GM21447 (cell line): ENCODE measurements at regions not wholly inside any gene's neighbourhood (a gene's known extent, or its start where the extent isn't known, plus 50 kb on each side); places are given as distances from the start of the nearest gene placed in this dataset.
"Not testable (repeated sequence)": the region's sequence is repeated elsewhere in the genome, so short reads cannot be mapped to it uniquely, and the experiment has no call there.

ENCODE experiments used
- ATAC-seq: cut with Tn5 transposase; IDR thresholded peaks from one replicate; pipeline ENCODE4 v1.9.1; 2021; ENCODE audit not compliant: unreplicated experiment

GRCh38 chr4:189780391-189780790, 160.3 kb upstream of the FRG1 start:
- no peak for ATAC-seq

DNA sequence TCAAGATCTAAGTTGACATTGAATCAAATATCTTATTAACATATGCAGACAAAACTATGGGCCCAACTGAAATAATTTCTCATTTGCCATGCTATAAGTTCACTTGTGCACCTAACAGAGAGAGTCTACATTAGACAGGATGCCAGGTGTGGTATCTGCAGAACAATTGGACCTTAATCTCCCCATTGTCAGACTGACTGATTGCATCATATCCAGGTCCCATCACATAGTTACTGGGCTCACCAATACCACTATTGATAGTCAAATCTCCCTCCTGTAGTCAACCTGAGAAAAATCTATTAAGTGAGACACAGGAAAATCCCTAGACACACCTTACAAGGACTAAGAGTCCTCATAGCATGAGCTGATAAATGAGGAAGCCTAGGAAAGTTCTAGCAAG, 156.0 kb upstream of the FRG1 start:
- no peak for ATAC-seq

DNA sequence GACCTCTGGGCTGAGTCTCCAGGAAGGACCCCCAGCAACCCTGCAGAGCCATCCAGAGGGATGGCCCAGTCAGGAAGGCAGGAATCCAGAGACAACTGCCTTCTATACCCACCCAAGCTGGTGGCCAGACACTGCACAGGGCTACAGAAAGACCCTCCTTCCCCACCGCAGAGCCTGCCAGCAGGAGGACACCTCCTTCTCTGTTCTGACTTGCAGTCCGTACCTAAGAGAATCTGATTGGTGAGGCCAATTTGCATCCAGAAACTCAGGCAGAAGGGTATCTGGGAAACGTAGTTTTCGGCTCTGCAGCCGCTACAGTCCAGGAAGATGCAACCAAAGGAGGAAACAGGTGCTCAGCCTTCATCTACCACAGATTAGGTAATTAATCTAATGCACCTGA, 155.4 kb upstream of the FRG1 start:
- ATAC-seq: no peak

- no peak for ATAC-seq
These were observed 154.2 kb upstream of the FRG1 start for GRCh38 chr4:189786447-189786846.

DNA sequence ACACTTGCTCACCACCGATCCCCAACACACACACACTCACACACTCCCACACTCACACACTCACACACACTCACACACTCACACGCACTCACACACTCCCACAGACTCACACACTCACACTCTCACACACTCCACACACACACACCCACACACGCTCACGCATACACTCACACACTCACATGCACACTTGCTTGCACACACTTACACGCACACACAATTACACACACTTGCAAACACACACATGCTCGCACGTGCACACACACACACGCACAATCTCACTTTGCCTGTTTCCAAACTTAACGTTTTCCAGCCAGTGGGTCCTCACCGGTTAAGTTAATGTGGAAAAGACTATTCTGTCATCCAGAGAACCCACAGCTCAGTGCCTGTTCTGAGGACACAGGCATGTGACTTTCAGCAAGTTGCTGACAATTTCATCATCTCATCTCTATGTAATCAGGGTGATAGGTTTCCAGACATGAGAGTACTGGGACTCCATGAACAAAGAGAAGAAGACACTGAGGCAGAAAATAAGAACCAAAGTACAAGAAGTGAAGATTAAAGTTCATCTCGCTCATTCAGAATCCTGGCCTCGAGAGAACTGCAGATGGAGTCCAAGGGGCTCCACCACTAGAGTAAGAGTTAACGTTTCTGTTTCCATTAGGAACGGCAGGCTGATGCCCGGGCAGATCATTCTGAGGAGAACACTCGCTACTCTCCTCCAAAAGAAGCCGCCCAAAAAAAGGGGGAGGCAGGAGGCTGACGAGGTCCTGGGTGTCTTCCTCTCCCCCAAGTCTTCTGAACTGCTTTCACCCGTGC, 153.2 kb upstream of the FRG1 start:
- ATAC-seq: no peak

GRCh38 chr4:189792924-189793618, 147.6 kb upstream of the FRG1 start:
- peak; percentile 72 for ATAC-seq

DNA sequence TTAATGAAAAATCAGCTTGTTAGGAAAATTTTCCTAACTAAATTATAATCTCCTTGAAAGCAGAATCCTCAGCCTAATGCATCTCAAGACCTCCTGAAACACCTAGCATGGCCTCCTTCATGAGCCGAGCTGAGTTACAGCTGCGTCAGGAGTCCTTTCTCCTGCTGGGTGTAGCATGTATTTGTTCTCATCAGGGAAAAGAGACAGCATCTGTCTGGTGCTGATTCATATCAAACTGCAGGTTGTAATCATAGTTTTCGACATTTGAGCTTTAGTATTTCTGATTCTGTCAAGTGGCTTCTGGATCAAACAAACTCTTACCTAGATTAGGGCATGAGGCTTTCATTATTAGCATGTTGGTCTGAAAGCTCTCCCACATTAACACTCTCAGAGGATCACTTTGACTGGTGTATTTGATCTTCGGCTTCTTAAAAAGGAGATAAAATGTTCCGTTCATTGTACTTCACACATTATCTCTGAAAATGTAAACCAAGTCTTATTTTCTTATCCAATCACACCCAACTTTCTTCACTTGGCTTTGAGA, 140.1 kb upstream of the FRG1 start:
- ATAC-seq: no peak

- ATAC-seq: no peak
These were observed 137.8 kb upstream of the FRG1 start for GRCh38 chr4:189802884-189803283.

- ATAC-seq: no peak
These were observed 135.8 kb upstream of the FRG1 start for GRCh38 chr4:189804894-189805293.

DNA sequence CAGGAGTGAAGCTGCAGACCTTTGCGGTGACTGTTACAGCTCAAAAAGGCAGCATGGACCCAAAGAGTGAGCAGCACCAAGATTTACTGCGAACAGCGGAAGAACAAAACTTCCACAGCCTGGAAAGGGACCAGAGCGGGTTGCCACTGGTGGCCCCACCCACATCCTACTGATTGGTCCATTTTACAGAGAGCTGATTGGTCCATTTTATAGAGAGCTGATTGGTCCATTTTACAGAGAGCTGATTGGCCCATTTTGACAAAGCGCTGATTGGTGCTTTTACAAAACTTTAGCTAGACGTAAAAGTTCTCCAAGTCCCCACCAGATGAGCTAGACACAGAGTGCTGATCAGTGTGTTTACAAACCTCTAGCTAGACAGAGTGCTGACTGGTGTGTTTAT, 134.2 kb upstream of the FRG1 start:
- no peak for ATAC-seq

- no peak for ATAC-seq
These were observed 133.6 kb upstream of the FRG1 start for GRCh38 chr4:189807031-189807430.

DNA sequence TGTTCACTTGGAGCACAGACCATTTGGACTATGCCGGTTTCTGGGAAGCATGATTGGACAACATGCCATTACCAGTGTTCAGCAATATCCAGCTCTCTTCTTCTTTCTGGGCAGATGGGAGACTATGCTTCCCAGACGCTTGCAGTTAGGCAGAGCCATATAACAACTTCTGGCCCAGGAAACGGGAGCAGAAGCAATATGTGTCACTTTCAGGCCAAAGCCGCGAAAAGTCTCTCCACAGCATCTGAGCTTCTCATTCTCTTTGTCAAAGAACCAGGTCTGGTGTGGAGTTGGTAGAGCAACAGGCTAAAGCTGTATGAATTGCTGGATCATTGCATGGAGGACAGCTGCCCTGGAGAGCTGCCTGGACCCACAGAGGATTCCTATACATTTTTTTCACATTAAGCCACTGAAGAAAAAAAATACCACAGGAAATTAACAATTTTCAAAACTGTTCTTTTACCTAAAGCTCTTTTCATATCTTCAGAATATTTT, 131.4 kb upstream of the FRG1 start:
- ATAC-seq: no peak

- no peak for ATAC-seq
These were observed 130.8 kb upstream of the FRG1 start for GRCh38 chr4:189809839-189810238.

DNA sequence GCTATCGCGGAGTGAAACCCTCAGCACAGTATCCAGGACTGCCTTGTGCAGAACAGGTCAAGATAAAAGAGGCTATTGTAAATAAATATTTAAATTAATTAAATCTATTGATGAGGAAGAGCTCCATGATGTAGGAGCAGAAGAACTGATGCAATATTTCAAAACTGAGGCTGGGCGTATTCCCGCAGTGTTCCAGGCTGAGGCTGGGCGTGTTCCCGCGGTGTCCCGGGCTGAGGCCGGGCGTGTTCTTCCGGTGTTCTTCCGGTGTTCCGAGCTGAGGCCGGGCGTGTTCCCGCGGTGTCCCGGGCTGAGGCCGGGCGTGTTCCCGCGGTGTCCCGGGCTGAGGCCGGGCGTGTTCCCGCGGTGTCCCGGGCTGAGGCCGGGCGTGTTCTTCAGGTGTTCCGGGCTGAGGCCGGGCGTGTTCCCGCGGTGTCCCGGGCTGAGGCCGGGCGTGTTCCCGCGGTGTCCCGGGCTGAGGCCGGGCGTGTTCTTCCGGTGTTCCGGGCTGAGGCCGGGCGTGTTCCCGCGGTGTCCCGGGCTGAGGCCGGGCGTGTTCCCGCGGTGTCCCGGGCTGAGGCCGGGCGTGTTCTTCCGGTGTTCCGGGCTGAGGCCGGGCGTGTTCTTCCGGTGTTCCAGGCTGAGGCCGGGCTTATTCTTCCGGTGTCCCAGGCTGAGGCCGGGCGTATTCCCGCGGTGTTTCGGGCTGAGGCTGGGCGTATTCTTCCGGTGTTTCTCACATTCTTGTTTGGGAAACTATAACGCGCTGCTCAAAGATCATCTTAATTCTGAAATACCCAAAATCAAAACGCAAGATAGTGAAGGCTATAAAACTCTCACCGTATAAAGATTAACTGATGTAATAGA, 130.1 kb upstream of the FRG1 start:
- ATAC-seq: not testable (repeated sequence)

DNA sequence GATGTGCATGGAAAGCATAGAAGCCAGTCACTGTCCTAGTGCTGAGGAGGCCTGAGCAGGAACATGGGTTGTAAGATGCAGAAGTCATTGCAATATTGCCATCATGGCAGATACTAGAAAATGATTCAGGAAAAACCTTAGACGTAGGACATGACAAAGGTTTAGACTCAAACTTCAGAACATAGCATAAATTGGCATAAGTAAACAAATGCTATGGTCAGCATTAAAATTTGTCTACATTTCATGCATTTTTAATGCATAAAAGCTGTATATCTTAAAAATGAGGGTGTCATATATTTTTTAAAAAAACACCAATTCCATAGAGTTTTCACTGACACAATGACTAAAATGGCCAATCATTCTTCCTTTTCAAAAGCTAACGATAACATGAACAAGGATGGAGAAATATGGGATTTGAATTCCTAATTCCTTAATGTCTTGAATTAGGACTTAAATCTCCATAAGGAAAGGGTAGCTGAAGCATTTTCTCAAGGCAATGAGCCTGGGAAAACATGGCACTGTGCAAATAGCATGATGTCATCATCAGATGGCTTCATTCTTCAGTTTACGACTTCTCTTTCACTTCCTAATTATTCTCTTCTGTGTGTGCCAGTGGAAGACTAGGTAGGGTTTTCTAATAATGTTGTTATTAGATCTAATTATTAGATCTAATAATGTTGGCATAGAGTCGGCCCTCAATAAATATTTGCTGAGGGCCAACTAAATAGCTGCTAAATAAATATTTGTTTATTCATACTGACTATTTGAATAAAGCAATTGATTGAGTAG, 125.1 kb upstream of the FRG1 start:
- no peak for ATAC-seq

- no peak for ATAC-seq
These were observed 118.3 kb upstream of the FRG1 start for GRCh38 chr4:189822326-189822725.

DNA sequence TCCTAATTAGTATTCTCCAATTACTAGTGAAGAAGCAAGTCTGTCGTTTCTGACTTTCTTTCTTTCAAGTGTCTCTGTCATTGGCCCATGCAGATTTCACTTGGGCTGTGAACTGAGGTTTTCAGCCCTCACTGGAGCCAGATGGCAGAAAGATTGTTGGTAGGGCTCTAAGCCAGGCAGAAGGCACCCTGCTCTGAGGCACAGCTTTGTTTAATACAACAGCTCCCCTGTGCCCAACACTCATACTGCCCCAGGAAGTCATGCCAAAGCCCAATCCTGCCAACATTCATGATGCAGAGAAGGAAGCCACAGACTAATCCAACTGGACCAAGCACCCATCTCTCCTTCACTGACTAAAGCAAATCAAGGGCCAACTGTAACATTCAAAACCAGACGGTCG, 117.1 kb upstream of the FRG1 start:
- ATAC-seq: no peak

DNA sequence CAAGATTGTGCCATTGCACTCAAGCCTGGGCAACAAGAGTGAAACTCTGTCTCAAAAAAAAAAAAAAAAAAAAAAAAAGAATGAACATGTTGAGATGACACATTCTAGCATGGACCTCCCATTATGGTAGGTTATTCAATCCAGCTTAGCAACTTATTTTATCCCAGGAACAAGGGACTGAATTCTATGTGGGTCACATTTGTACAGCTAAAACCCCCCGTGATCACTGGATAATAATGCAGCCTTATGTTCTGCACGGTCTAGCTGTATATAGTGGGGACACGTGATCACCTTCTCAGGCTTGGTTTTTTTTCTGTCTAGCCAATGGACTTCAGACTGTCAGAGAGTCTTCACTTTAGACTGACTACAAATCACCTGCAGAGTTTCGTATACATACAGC, 115.2 kb upstream of the FRG1 start:
- ATAC-seq: no peak

DNA sequence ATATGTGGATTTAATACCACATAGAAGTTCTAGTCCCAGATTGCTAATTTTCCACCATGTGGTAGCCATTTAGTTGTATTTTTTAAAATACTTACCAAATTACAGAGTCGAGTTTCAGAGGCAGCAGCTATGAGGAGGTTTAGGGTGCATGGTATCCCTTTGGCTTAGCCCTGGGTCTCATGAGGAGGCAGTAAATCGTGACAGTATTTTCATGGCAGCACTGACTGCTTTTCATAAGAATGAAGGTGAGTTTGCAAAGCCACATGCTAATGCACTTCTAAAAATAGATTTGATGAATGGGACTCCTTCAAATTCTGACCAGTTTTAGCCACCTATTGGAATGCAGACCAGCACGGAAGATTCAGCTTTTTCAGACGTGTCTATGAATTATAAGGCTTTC, 114.0 kb upstream of the FRG1 start:
- no peak for ATAC-seq

- ATAC-seq: no peak
These were observed 112.5 kb upstream of the FRG1 start for GRCh38 chr4:189828081-189828697.
